Breast epithelium (tissue), 3 donors: ENCODE measurements at regions not wholly inside any gene's neighbourhood (a gene's known extent, or its start where the extent isn't known, plus 50 kb on each side); places are given as distances from the start of the nearest gene placed in this dataset.
"Not testable (repeated sequence)": the region's sequence is repeated elsewhere in the genome, so short reads cannot be mapped to it uniquely, and the experiment has no call there.

Source experiments
- CTCF ChIP-seq, 3 donors: fragments of 450-650 bp; IDR thresholded peaks; one replicate each; pipeline ENCODE4 v1.5.1; 2016 to 2017; ENCODE audit warnings: antibody characterized with exemption in 3 of 3, mild to moderate bottlenecking in 3 of 3, moderate library complexity in 3 of 3
- POLR2A ChIP-seq: fragments of 450-650 bp; IDR thresholded peaks from one replicate; pipeline ENCODE4 v1.6.1; 2016; ENCODE audit warnings: antibody characterized with exemption, mild to moderate bottlenecking, moderate library complexity
- POLR2AphosphoS5 ChIP-seq, 3 donors: sonication (generic); formaldehyde crosslinking; IDR thresholded peaks; one replicate each; pipeline ENCODE4 v1.6.1; 2017; ENCODE audit warnings: antibody characterized with exemption in 3 of 3

- TF ChIP-seq CTCF (IDR thresholded peaks at IDR 0.05); POLR2A; POLR2AphosphoS5 (IDR thresholded peaks at IDR 0.05): not testable (repeated sequence)
These were observed 225.2 kb upstream of the PRDM1 start for GRCh38 chr6:105860927-105861326.
